Thyroid gland (tissue), 4 donors: ENCODE measurements at regions not wholly inside any gene's neighbourhood (a gene's known extent, or its start where the extent isn't known, plus 50 kb on each side); places are given as distances from the start of the nearest gene placed in this dataset.

Experiments used
- DNase-seq, 2 donors: peaks; one replicate each; pipeline ENCODE4 v3.0.0-alpha.2; 2019
- H3K27ac ChIP-seq, 3 donors: fragments of 200-600 bp; sonication (generic); 1 replicate in 2 of 3; 2 replicates in 1 of 3; pipeline ENCODE4 v1.5.1; 2016 to 2019; ENCODE audit warnings: mild to moderate bottlenecking in 1 of 3, moderate library complexity in 1 of 3
- H3K27me3 ChIP-seq: fragments of 200-600 bp; sonication (generic); one replicate; pipeline ENCODE4 v1.5.1; 2019
- H3K36me3 ChIP-seq, 2 donors: fragments of 200-600 bp; sonication (generic); one replicate each; pipeline ENCODE4 v1.5.1; 2016 to 2019
- H3K4me1 ChIP-seq, 2 donors: fragments of 200-600 bp; sonication (generic); one replicate each; pipeline ENCODE4 v1.5.1; 2017 to 2019
- H3K4me3 ChIP-seq, 3 donors: fragments of 200-600 bp; sonication (generic); replicated peaks in 1 of 3; 1 replicate in 2 of 3; 2 replicates in 1 of 3; pipeline ENCODE4 v1.5.1; 2016; ENCODE audit warnings: mild to moderate bottlenecking in 1 of 3
- H3K9me3 ChIP-seq: fragments of 200-600 bp; sonication (generic); one replicate; pipeline ENCODE4 v1.5.1; 2017
- POLR2A ChIP-seq, 2 donors: fragments of 450-650 bp; IDR thresholded peaks; one replicate each; pipeline ENCODE4 v1.6.1; 2017; ENCODE audit warnings: antibody characterized with exemption in 2 of 2, mild to moderate bottlenecking in 2 of 2, moderate library complexity in 1 of 2
- WGBS, 2 donors: methylation state at CpG; one replicate each; pipeline ENCODE4 v1.1.5; 2017; 5-methylcytosine and 5-hydroxymethylcytosine counted together
- intact Hi-C: fragments of 100-400 bp; cut with DNase I; formaldehyde crosslinking; loops from one replicate; pipeline ENCODE4 v1.15.1; 2023
- TF ChIP-seq, protein P1 (sequence below), 6 experiments: fragments of 200-600 bp in 3 of 6; fragments of 450-650 bp in 3 of 6; sonication (generic) in 3 of 6; IDR thresholded peaks; one replicate each; pipeline ENCODE4 v1.5.1; 2016 to 2019; ENCODE audit warnings: antibody characterized with exemption in 6 of 6, mild to moderate bottlenecking in 2 of 6, inconsistent platforms in 1 of 6, moderate library complexity in 1 of 6

DNA sequence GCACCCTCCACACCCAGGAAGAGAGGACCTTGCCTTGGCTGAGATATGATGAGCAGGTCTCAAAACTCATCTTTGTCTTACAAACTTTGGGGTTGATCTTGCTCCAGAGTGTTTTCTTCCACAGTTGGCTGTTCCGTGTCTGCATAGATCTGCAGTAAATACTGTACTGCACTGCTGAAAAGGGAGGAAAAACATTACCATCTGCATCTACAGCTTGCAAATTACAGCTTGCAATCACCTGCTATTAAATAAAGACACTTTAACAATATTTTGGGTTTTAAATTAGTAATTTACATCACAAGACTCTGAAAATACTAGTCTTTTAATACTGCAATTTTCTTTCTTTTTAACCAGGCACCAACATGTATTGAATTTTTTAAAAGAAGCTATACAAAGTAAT, 499.5 kb downstream of the STIM2 start:
- H3K9me3 ChIP-seq, result no peaks in the 10 kb centered on the region
- H3K36me3 ChIP-seq, result no peaks in the 10 kb centered on the region
- no peaks in the 10 kb centered on the region for H3K4me1 ChIP-seq
- H3K27me3 ChIP-seq, result no peaks in the 10 kb centered on the region
- no peak overlapping the region for H3K4me3 ChIP-seq
- TF ChIP-seq, protein P1, sequence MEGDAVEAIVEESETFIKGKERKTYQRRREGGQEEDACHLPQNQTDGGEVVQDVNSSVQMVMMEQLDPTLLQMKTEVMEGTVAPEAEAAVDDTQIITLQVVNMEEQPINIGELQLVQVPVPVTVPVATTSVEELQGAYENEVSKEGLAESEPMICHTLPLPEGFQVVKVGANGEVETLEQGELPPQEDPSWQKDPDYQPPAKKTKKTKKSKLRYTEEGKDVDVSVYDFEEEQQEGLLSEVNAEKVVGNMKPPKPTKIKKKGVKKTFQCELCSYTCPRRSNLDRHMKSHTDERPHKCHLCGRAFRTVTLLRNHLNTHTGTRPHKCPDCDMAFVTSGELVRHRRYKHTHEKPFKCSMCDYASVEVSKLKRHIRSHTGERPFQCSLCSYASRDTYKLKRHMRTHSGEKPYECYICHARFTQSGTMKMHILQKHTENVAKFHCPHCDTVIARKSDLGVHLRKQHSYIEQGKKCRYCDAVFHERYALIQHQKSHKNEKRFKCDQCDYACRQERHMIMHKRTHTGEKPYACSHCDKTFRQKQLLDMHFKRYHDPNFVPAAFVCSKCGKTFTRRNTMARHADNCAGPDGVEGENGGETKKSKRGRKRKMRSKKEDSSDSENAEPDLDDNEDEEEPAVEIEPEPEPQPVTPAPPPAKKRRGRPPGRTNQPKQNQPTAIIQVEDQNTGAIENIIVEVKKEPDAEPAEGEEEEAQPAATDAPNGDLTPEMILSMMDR (IDR thresholded peaks at IDR 0.05), result no peak
- no peak for TF ChIP-seq POLR2A (IDR thresholded peaks at IDR 0.05)
- no peak for DNase-seq
- no peak overlapping the region for H3K27ac ChIP-seq
- 79 to 82% methylated on average over 1 of the region's 1 CpG for WGBS, 2 donors
- intact Hi-C loops, result no loop called here

DNA sequence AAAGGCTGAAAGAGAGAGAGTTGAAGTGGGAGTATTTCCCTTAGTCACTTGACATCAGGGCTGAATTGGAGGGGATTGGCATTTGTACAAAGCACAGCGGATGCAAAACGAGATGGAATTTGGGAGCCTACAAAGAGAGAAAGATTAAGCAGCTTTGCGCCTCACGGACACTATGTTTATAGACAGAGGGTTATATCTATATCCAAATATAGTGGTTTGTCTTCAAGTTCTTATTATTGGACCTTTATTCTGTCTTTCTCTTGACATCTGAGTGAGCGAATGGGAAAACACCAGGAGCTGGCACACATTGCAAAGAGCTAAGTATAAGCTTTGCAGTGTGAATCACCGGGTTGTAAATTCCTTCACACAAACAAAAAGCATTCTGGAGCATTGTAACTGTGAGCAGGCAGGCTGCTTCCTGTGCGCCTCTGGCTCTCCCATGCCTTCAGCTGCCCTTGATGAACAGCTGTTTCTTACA, 500.2 kb downstream of the STIM2 start:
- no peaks in the 10 kb centered on the region for H3K9me3 ChIP-seq
- no peak overlapping the region for H3K4me3 ChIP-seq
- no peaks in the 10 kb centered on the region for H3K4me1 ChIP-seq
- intact Hi-C loops, result no loop called here
- no peaks in the 10 kb centered on the region for H3K27me3 ChIP-seq
- H3K27ac ChIP-seq, result no peak overlapping the region
- H3K36me3 ChIP-seq, result no peaks in the 10 kb centered on the region
- no peak for DNase-seq
- WGBS, 2 donors, result 61 to 65% methylated on average over 7 of the region's 7 CpGs
- no peak for TF ChIP-seq POLR2A (IDR thresholded peaks at IDR 0.05)
- TF ChIP-seq, protein P1 (IDR thresholded peaks at IDR 0.05), result no peak

DNA sequence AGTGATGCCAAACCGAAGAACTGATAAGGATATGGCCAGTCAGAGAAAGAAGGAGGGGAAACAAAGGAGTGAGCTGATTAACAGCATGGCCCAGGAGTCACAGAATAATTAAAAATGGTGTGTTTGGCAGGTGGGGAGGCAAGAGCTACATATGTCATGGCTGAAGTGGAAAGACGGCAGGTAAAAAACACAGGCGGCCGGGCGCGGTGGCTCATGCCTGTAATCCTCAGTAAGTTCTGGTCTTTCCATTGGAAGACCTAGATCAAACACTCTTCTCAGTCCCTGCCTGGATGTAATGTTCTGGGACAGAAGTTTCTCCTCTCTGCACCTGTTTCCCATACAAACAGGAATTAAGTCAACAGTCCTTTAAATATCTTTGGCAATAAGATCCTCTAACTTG, 503.9 kb downstream of the STIM2 start:
- Histone ChIP-seq H3K9me3 (no peaks in the 10 kb centered on the region), H3K4me3 (no peak overlapping the region), H3K4me1 (no peaks in the 10 kb centered on the region), H3K27ac (no peak overlapping the region), H3K27me3 (no peaks in the 10 kb centered on the region), H3K36me3 (no peaks in the 10 kb centered on the region)
- 90 to 93% methylated on average over 6 of the region's 6 CpGs for WGBS, 2 donors
- intact Hi-C loops, result no loop called here
- DNase-seq, result no peak
- no peak for TF ChIP-seq POLR2A (IDR thresholded peaks at IDR 0.05)
- TF ChIP-seq, protein P1 (IDR thresholded peaks at IDR 0.05), result no peak

DNA sequence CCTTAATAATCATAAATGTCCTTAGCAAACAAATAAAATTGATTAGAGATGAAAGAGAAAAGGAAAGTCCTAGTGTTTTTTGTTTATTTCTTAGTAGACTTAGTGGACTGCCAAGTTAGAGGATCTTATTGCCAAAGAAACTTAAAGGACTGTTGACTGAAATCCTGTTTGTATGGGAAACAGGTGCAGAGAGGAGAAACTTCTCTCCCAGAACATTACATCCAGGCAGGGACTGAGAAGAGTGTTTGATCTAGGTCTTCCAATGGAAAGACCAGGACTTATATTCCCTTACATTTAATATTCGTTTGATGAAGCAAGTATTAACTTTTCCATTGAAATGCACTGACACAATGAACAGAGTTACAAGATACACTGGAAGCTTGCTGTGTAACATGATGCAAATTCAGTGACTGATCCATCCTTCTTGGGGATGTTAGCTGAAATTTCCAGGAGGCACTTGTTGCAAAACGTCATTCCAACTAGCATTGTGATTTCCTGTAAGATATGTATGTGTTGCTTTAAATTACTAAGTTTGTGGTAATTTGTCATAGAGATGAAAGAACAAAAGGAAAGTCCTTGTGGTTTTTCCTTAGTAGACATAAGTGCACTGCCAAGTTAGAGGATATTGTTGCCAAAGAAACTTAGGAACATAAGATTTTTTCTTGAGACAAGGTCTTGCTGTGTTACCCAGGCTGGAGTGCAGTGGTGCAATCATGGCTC, 505.6 kb downstream of the STIM2 start:
- intact Hi-C loops, result no loop called here
- no peak overlapping the region for H3K27ac ChIP-seq
- H3K4me3 ChIP-seq, result no peak overlapping the region
- no peaks in the 10 kb centered on the region for H3K4me1 ChIP-seq
- no peaks in the 10 kb centered on the region for H3K9me3 ChIP-seq
- no peaks in the 10 kb centered on the region for H3K36me3 ChIP-seq
- no peak for DNase-seq
- H3K27me3 ChIP-seq, result no peaks in the 10 kb centered on the region
- 35 to 38% methylated on average over 2 of the region's 2 CpGs for WGBS, 2 donors
- TF ChIP-seq, protein P1 (IDR thresholded peaks at IDR 0.05), result no peak
- no peak for TF ChIP-seq POLR2A (IDR thresholded peaks at IDR 0.05)

DNA sequence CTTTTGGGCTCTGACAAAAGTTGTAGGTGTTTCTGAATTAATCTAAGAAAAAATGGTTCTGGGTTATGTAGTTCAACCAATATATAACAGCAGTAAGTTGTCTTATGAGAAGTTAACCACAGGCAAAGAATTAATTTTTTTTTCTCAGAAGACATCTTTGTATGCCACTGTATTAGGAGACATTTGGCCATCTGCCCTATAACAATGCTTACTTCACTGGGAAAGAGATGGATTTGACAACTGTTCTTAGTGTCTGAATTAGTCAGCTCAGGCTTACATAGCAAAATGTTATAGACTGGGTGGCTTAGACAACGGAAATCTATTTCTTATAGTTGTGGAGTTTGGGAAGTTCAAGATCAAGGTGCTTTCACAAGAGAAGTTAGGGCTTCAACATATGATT, 508.1 kb downstream of the STIM2 start:
- no peaks in the 10 kb centered on the region for H3K9me3 ChIP-seq
- H3K4me1 ChIP-seq, result no peaks in the 10 kb centered on the region
- DNase-seq, result no peak
- no peak for TF ChIP-seq POLR2A (IDR thresholded peaks at IDR 0.05)
- WGBS, 2 donors, result 72 to 86% methylated on average over 1 of the region's 1 CpG
- H3K27me3 ChIP-seq, result no peaks in the 10 kb centered on the region
- H3K36me3 ChIP-seq, result no peaks in the 10 kb centered on the region
- H3K27ac ChIP-seq, result no peak overlapping the region
- intact Hi-C loops, result no loop called here
- H3K4me3 ChIP-seq, result no peak overlapping the region
